Neuron (in vitro differentiated cells): ENCODE measurements at regions not wholly inside any gene's neighbourhood (a gene's known extent, or its start where the extent isn't known, plus 50 kb on each side); places are given as distances from the start of the nearest gene placed in this dataset.
"Not testable (repeated sequence)": the region's sequence is repeated elsewhere in the genome, so short reads cannot be mapped to it uniquely, and the experiment has no call there.

Experiments used
- H2AFZ ChIP-seq: one replicate; pipeline ENCODE4 v1.6.1; 2013; ENCODE audit warnings: low read depth, mild to moderate bottlenecking, inconsistent platforms, low read length, moderate library complexity
- H3K27me3 ChIP-seq: one replicate; pipeline ENCODE4 v1.6.1; 2013; ENCODE audit warnings: low read length; ENCODE audit not compliant: insufficient read depth
- H3K36me3 ChIP-seq: one replicate; pipeline ENCODE4 v1.6.1; 2013; ENCODE audit warnings: low read length; ENCODE audit not compliant: insufficient read depth
- H3K4me1 ChIP-seq: one replicate; pipeline ENCODE4 v1.6.1; 2013; ENCODE audit warnings: low read length; ENCODE audit not compliant: insufficient read depth
- H3K4me3 ChIP-seq: 2 replicates; pipeline ENCODE4 v1.5.1; 2013; ENCODE audit warnings: mild to moderate bottlenecking, low read length, moderate library complexity
- H3K9me3 ChIP-seq: one replicate; pipeline ENCODE4 v1.6.1; 2013; ENCODE audit warnings: low read length

DNA sequence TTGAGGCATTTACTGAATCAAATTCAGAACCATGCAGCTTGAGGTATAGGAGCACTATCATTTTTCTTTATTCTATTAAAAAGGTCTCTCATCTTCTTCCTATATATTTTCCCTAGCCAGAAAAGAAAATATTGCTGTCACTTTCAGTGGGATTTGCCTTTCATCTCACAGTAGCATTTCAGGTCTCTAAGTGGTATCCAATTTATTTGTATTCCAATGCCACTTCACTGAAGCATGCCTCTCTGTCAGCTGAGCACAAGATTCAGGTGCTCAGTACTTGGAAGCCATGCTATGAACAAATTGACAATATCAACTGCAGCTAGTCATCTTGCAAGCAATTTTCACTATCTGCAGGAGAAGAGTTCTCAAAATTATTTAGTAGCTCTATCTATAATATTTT lies 457.2 kb upstream of the SLC39A10 start:
- Histone ChIP-seq H3K9me3 (no peaks in the 10 kb centered on the region), H3K27me3 (no peaks in the 10 kb centered on the region), H3K4me1 (peaks cover 3% of the 10 kb centered on the region), H2AFZ (no peak overlapping the region), H3K36me3 (no peaks in the 10 kb centered on the region), H3K4me3 (no peak overlapping the region)

DNA sequence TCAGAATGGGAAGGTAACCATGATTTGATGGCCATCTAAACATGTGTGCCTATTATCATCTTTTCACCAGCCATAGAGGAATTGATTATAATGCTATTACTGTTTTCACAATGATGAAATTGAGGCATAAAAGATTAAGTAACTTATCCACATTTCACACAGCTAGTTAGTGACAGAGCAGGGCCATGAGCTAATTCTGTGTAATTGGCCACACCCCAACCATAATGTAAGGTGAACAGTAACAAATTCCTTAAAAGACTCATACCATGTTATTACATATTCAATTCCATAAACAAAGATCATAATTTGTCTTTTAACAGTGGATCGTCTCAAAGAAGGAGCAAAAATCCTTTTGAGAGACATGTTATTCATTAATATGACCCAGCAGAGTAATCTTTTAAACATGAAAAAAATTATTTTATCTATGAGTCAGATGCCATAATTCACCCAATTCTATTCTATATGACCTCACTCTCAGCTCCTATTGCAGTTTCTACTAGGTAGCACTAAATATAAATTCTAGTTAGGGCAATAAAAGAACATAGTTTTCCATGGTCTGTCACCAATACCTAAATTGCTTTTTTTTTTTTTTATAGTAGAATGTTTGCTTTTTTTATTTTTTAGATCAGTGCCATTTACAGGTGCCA lies 475.8 kb upstream of the SLC39A10 start:
- H3K27me3 ChIP-seq = no peaks in the 10 kb centered on the region
- H3K4me1 ChIP-seq = no peaks in the 10 kb centered on the region
- H3K36me3 ChIP-seq = no peaks in the 10 kb centered on the region
- no peaks in the 10 kb centered on the region for H3K9me3 ChIP-seq
- H3K4me3 ChIP-seq = no peak overlapping the region
- no peak overlapping the region for H2AFZ ChIP-seq

DNA sequence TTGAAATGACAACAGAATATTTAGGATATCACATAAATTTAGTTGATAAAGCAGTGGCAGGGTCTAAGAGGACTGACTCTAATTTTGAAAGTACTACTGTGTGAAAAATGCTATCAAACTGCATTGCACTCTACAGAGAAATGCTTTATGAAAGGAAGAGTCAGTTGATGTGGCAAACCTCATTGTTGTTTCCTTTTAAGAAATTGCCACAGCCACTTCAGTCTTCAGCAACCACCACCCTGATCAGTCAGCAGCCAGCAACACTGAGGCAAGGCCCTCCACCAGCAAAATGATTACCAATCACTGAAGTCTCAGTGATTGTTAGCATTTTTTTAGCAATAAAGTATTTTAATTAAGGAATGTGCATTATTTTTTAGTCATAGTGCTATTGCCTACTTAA lies 488.7 kb upstream of the SLC39A10 start:
- Histone ChIP-seq H2AFZ (no peak overlapping the region), H3K9me3 (no peaks in the 10 kb centered on the region), H3K4me1 (no peaks in the 10 kb centered on the region), H3K4me3 (no peak overlapping the region), H3K36me3 (no peaks in the 10 kb centered on the region), H3K27me3 (no peaks in the 10 kb centered on the region)

DNA sequence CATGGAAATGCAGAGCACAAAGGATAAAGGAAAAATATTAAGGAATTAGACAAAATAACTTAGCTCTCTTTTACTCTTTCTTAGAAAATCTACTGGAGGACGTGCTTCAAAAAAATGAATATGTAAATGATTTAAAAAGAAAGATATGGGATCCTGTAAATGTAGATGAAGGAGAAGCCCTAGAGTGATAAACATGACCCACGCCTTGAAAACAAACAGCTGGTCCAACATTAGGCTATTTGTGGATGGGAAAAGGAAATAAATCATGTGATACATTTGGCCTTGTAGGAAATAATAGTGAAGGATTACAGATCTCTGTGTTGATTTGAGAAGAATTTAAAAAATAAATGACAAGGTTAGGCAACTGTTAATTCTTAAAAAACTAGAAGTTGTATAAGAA lies 492.1 kb upstream of the SLC39A10 start:
- H3K9me3 ChIP-seq = no peaks in the 10 kb centered on the region
- H3K27me3 ChIP-seq = no peaks in the 10 kb centered on the region
- H3K36me3 ChIP-seq = no peaks in the 10 kb centered on the region
- H2AFZ ChIP-seq = no peak overlapping the region
- H3K4me1 ChIP-seq = no peaks in the 10 kb centered on the region
- H3K4me3 ChIP-seq = no peak overlapping the region

DNA sequence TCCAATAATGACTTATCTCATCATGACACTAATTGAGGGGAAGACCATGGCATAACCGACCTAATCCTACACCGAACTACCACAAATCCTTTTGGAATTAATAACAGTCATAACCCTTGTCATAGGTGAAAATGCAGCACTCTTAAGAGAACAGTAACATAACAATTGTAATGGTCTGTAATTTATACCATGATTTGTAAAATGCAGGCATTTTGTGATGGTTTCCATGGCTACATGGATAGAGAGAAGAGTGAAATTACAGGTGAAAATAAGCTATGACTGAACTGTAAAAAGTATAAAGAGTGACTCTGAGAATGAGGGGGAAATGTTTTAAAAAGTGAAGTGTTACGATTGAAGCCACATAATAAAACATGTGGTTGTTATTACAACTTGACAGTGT lies 494.1 kb upstream of the SLC39A10 start:
- no peak overlapping the region for H2AFZ ChIP-seq
- no peak overlapping the region for H3K4me3 ChIP-seq
- H3K27me3 ChIP-seq = no peaks in the 10 kb centered on the region
- H3K9me3 ChIP-seq = no peaks in the 10 kb centered on the region
- H3K36me3 ChIP-seq = no peaks in the 10 kb centered on the region
- no peaks in the 10 kb centered on the region for H3K4me1 ChIP-seq

DNA sequence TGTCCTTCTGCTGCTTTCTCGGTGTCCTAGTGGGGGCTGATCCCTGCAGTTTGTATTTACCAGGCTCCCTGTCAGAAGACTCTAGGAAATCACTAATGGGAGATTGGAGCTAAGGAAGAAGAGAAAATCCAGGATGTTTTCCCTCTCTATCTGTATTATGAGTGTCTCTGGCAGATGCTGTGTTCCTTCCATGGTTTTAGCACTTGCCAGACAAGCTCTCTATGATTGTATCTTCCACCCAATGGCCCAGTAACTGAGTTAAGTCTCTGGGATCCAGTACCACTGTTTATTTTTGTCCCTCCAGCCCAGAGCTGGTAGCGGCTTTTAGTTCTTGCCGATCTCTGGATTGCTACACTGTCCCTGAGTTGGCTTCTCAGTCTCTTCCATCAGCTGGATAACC lies 494.8 kb upstream of the SLC39A10 start:
- no peak overlapping the region for H2AFZ ChIP-seq
- no peaks in the 10 kb centered on the region for H3K27me3 ChIP-seq
- no peak overlapping the region for H3K4me3 ChIP-seq
- H3K36me3 ChIP-seq = no peaks in the 10 kb centered on the region
- H3K4me1 ChIP-seq = no peaks in the 10 kb centered on the region
- no peaks in the 10 kb centered on the region for H3K9me3 ChIP-seq

DNA sequence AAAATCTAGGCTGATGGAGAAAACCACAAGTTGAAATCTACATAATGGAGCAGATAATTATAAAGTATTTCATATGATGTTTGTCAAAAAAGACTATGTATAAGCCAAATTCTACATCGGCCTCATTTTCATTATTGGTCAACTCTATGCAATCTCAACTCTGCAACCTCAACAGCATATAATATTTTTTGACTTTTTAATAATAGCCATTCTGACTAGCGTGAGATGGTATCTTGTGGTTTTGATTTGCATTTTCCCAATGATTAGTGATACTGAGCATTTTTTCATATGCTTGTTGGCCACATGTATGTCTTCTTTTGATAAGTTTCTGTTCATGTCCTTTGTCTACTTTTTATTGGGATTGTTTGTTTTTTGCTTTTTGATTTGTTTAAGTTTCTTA lies 496.1 kb upstream of the SLC39A10 start:
- H3K4me3 ChIP-seq = no peak overlapping the region
- H3K9me3 ChIP-seq = no peaks in the 10 kb centered on the region
- H3K27me3 ChIP-seq = no peaks in the 10 kb centered on the region
- H3K36me3 ChIP-seq = no peaks in the 10 kb centered on the region
- H3K4me1 ChIP-seq = no peaks in the 10 kb centered on the region
- H2AFZ ChIP-seq = no peak overlapping the region

DNA sequence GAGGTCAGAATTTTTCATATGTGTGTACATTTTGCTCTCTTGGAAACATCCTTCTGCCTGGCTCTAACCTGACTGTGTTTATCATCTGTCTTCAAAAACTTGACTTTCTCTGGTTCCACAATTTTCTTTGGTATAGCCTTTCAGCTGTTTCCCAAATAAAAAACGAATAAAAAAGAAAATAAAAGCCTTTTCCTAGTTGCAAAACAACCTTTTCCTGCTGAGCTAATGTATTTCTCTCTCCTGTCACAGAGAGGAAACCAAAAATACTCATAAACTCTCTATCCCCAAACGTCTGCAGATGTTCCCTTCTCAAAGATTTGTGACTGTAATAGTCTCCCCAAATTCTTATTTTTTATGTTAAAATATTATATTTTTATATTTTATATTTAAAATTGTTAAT lies 505.3 kb upstream of the SLC39A10 start:
- Histone ChIP-seq H3K4me1 (no peaks in the 10 kb centered on the region), H3K9me3 (no peaks in the 10 kb centered on the region), H3K27me3 (no peaks in the 10 kb centered on the region), H2AFZ (no peak overlapping the region), H3K36me3 (no peaks in the 10 kb centered on the region), H3K4me3 (no peak overlapping the region)

DNA sequence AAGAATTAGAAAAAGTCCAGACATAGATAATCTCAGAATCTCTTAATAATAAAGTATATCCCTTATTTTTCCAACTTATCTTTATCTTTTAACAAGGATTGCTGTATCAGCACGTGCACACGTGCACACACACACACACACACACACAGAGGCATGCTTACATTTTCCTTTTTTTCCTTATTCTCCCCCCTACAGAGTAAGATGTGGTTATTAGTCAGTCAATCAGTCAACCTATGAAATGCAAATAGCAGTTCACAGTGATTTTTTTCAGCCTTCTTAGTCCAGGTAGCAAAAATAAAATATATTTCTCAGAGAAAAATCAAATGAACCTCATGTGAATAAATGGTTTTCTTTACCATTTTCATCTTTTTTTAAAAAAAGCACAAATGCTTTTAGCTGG lies 506.2 kb upstream of the SLC39A10 start:
- H3K4me1 ChIP-seq = no peaks in the 10 kb centered on the region
- H3K27me3 ChIP-seq = no peaks in the 10 kb centered on the region
- no peak overlapping the region for H3K4me3 ChIP-seq
- no peaks in the 10 kb centered on the region for H3K36me3 ChIP-seq
- no peak overlapping the region for H2AFZ ChIP-seq
- H3K9me3 ChIP-seq = no peaks in the 10 kb centered on the region

DNA sequence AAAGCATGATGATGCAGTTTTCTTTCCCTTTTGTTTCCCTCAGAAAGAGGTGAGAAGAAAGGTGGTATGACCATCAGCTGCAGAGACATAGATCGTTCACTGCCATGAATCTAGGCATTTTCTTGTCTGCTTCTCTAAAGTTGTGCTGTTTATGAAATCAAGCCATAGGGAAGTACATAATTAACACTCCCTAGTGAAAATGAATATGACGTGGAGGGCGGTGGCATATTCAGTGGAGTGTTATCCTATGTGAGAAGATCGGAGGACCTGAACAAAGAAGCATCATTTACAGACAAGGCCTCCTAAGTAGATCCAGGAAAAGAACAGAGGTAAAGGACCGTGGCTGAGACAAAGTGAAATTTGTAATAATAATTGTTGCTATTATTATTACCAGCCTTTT lies 509.0 kb upstream of the SLC39A10 start:
- Histone ChIP-seq H3K9me3 (no peaks in the 10 kb centered on the region), H3K4me1 (no peaks in the 10 kb centered on the region), H2AFZ (no peak overlapping the region), H3K4me3 (no peak overlapping the region), H3K36me3 (no peaks in the 10 kb centered on the region), H3K27me3 (no peaks in the 10 kb centered on the region)

DNA sequence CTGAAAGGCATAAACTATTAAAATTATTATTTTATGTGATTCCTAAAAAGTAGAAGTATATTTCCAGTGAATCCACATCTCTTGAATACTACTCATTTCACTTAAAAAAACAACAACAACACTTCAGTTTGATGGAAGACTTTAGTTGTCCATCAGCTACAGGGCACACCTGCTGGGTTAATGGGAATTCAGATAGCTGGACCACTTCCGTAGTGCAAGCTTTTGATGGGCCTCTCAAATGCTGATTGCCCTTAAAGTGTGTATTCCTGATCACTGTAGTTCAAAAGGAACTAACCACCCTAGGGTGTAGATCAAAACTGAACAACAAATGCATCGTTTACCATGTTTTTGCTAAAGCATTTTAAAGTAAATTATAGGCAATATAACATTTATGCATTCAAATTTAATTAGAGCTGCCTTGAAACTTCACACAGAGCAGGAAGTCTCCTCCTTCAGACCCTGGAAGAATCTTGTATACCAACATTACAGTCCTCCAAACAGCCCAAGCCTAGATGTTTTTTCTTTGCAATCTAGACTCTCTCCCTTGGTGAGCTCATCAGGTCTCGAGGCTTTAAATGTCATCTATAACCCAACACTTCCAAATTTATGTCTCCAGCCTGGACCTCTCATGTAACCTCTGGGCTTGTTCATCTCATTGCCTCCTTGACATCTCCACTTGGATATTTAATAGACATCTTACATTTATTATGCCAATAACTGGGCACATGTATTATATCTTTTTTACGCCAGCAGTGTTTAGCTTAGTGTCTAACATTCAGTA lies 510.1 kb upstream of the SLC39A10 start:
- Histone ChIP-seq H3K36me3 (no peaks in the 10 kb centered on the region), H3K4me3 (no peak overlapping the region), H3K27me3 (no peaks in the 10 kb centered on the region), H2AFZ (no peak overlapping the region), H3K9me3 (no peaks in the 10 kb centered on the region), H3K4me1 (no peaks in the 10 kb centered on the region)

DNA sequence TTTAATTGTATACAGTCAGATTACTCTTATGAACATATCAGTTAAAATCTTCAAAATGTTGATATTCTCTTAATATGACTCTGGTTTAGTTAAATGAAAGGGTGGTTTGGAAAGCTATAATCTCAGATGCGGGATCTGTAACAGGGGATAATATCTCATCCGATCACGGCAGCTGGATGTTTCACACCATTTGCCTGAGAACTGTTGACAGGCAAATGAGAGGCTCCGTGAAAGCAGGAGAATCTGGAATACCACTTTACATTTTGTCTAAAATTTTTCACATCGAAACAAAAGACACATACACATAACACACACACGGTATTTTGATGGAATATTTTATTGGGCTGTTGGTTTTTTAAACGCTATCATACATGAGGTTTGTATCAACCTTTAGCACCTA lies 518.6 kb upstream of the SLC39A10 start:
- Histone ChIP-seq H3K4me1 (no peaks in the 10 kb centered on the region), H2AFZ (no peak overlapping the region), H3K36me3 (no peaks in the 10 kb centered on the region), H3K27me3 (no peaks in the 10 kb centered on the region), H3K4me3 (no peak overlapping the region), H3K9me3 (no peaks in the 10 kb centered on the region)

DNA sequence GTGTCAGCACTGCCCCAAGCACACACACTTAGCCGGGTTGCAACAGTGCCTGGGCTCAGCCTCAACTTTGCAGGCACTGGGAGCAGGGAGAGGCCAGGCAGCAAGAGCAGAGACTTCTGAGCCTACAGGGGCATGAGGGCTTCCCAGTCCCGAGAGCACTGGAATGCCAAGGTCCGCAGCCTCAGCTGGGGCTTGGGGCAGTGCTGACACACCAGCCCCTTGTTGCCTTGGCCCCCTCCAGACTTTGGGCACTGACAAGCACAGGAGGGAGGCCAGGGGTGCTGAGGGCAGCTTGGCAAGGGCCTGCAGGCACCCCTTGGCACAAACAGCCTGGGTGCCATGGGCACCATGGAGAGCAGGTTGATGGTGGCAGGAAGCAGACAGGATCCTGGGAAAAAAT lies 531.1 kb upstream of the SLC39A10 start:
- H3K27me3 ChIP-seq, H2AFZ ChIP-seq, H3K36me3 ChIP-seq, H3K4me1 ChIP-seq, H3K4me3 ChIP-seq, H3K9me3 ChIP-seq: not testable (repeated sequence)
